PC-9 (cell line): ENCODE measurements at regions not wholly inside any gene's neighbourhood (a gene's known extent, or its start where the extent isn't known, plus 50 kb on each side); places are given as distances from the start of the nearest gene placed in this dataset.

ENCODE experiments used
- BruUV-seq: library from RNA; stranded (reverse); fragments of 400-500 nt; replicated peaks from 2 replicates; lab custom pipeline; 2021; lab: Mats Ljungman, UMichigan
- CTCF ChIA-PET: fragments of 300-600 bp; sonication (Branson Sonifier 250); formaldehyde crosslinking; loops from one replicate; lab custom pipeline; 2022; ENCODE audit warnings: antibody characterized with exemption; lab: Charles Lee
- POLR2A ChIA-PET: fragments of 300-600 bp; sonication (Branson Sonifier 250); formaldehyde crosslinking; loops from one replicate; lab custom pipeline; 2022; ENCODE audit warnings: antibody characterized with exemption; ENCODE audit not compliant: unreplicated experiment; lab: Charles Lee
- DNase-seq, 2 experiments: peaks; one replicate each; pipeline versions ENCODE4 v3.0.0 to v3.0.0-alpha.2; 2015 to 2022; ENCODE audit warnings: mixed read lengths in 1 of 2
- H2AFZ ChIP-seq: fragments of 200-600 bp; sonication (generic); 2 replicates; pipeline ENCODE4 v1.8.1; 2017; ENCODE audit warnings: antibody characterized with exemption
- H3F3A ChIP-seq: fragments of 200-600 bp; sonication (generic); 2 replicates; pipeline ENCODE4 v1.8.1; 2017; ENCODE audit warnings: antibody characterized with exemption, mild to moderate bottlenecking, low read depth; ENCODE audit not compliant: insufficient read depth
- H3K27ac ChIP-seq: fragments of 200-600 bp; sonication (generic); 2 replicates; pipeline ENCODE4 v1.6.1; 2016; ENCODE audit warnings: mixed run types
- H3K27me3 ChIP-seq: fragments of 200-600 bp; sonication (generic); 2 replicates; pipeline ENCODE4 v1.6.1; 2016; ENCODE audit warnings: low read depth, mixed run types; ENCODE audit not compliant: insufficient read depth
- H3K36me3 ChIP-seq: fragments of 200-600 bp; sonication (generic); 2 replicates; pipeline ENCODE4 v1.6.1; 2016; ENCODE audit warnings: low read depth, mixed run types
- H3K4me1 ChIP-seq: fragments of 200-600 bp; sonication (generic); replicated peaks from 2 replicates; pipeline ENCODE4 v1.6.1; 2016; ENCODE audit warnings: mixed run types; ENCODE audit not compliant: insufficient read depth
- H3K4me2 ChIP-seq: fragments of 200-600 bp; sonication (generic); 2 replicates; pipeline ENCODE4 v1.6.1; 2017; ENCODE audit warnings: mixed run types
- H3K4me3 ChIP-seq: fragments of 200-600 bp; sonication (generic); 2 replicates; pipeline ENCODE4 v1.6.1; 2016; ENCODE audit warnings: mixed run types
- H3K79me2 ChIP-seq: fragments of 200-600 bp; sonication (generic); 2 replicates; pipeline ENCODE4 v1.6.1; 2017; ENCODE audit warnings: low read depth, mixed run types
- H3K9me2 ChIP-seq: fragments of 200-600 bp; sonication (generic); 2 replicates; pipeline ENCODE4 v1.8.1; 2017; ENCODE audit warnings: mild to moderate bottlenecking; ENCODE audit not compliant: insufficient read depth
- H3K9me3 ChIP-seq: fragments of 200-600 bp; sonication (generic); 2 replicates; pipeline ENCODE4 v1.8.1; 2016; ENCODE audit warnings: low read depth; ENCODE audit not compliant: insufficient read depth
- H4K20me1 ChIP-seq: fragments of 200-600 bp; sonication (generic); 2 replicates; pipeline ENCODE4 v1.8.1; 2017; ENCODE audit not compliant: insufficient read depth
- CTCF ChIP-seq: fragments of 200-600 bp; sonication (generic); conservative IDR thresholded peaks from 2 replicates; pipeline ENCODE4 v1.6.1; 2017; ENCODE audit warnings: mixed run types, antibody characterized with exemption, mild to moderate bottlenecking, moderate library complexity
- EZH2 ChIP-seq: fragments of 200-600 bp; sonication (generic); IDR thresholded peaks from 2 replicates; pipeline ENCODE4 v1.8.0; 2017; ENCODE audit warnings: antibody characterized with exemption, low read depth
- intact Hi-C: fragments of 100-400 bp; cut with micrococcal nuclease; formaldehyde crosslinking; loops from one replicate; pipeline ENCODE4 v1.10.0; 2022; ENCODE audit not compliant: unreplicated experiment

- no peaks in the 10 kb centered on the region for H3K27me3 ChIP-seq
- no peaks in the 10 kb centered on the region for H3K4me1 ChIP-seq
- ChIA-PET CTCF (no interaction called here), POLR2A (no interaction called here)
- H2AFZ ChIP-seq: no peak overlapping the region
- no peaks in the 10 kb centered on the region for H3K36me3 ChIP-seq
- no TSS peak for BruUV-seq
- TF ChIP-seq CTCF: no peak
- TF ChIP-seq EZH2: no peak
- H3K9me2 ChIP-seq: no peaks in the 10 kb centered on the region
- no peak overlapping the region for H3K27ac ChIP-seq
- no peaks in the 10 kb centered on the region for H3K79me2 ChIP-seq
- intact Hi-C loops: no loop called here
- no peak for DNase-seq
- H3K4me2 ChIP-seq: no peak overlapping the region
- no peaks in the 10 kb centered on the region for H4K20me1 ChIP-seq
- no peak overlapping the region for H3K4me3 ChIP-seq
- H3K9me3 ChIP-seq: no peaks in the 10 kb centered on the region
- no peaks in the 10 kb centered on the region for H3F3A ChIP-seq
These were observed 72.0 kb upstream of the GORAB start for GRCh38 chr1:170460001-170460400.

- no TSS peak for BruUV-seq
- H3F3A ChIP-seq: no peaks in the 10 kb centered on the region
- no peaks in the 10 kb centered on the region for H3K27me3 ChIP-seq
- H3K27ac ChIP-seq: no peak overlapping the region
- H3K9me2 ChIP-seq: no peaks in the 10 kb centered on the region
- no peaks in the 10 kb centered on the region for H3K9me3 ChIP-seq
- TF ChIP-seq CTCF (no peak), EZH2 (no peak)
- H2AFZ ChIP-seq: no peak overlapping the region
- no peaks in the 10 kb centered on the region for H3K79me2 ChIP-seq
- no peaks in the 10 kb centered on the region for H3K36me3 ChIP-seq
- DNase-seq: no peak
- ChIA-PET POLR2A (no interaction called here), CTCF (no interaction called here)
- no peaks in the 10 kb centered on the region for H4K20me1 ChIP-seq
- H3K4me1 ChIP-seq: no peaks in the 10 kb centered on the region
- intact Hi-C loops: no loop called here
- no peak overlapping the region for H3K4me3 ChIP-seq
- H3K4me2 ChIP-seq: no peak overlapping the region
These were observed 71.4 kb upstream of the GORAB start for GRCh38 chr1:170460414-170461155.

GRCh38 chr1:170461291-170461747 lies 70.6 kb upstream of the GORAB start:
- no TSS peak for BruUV-seq
- intact Hi-C loops: no loop called here
- Histone ChIP-seq H3K9me2 (no peaks in the 10 kb centered on the region), H3K27me3 (no peaks in the 10 kb centered on the region), H3K4me3 (no peak overlapping the region), H3K4me2 (no peak overlapping the region), H3K4me1 (no peaks in the 10 kb centered on the region), H3K9me3 (no peaks in the 10 kb centered on the region), H3K36me3 (no peaks in the 10 kb centered on the region), H3K27ac (no peak overlapping the region), H2AFZ (no peak overlapping the region), H3K79me2 (no peaks in the 10 kb centered on the region), H4K20me1 (no peaks in the 10 kb centered on the region), H3F3A (no peaks in the 10 kb centered on the region)
- no peak for DNase-seq
- ChIA-PET POLR2A (no interaction called here), CTCF (no interaction called here)
- TF ChIP-seq EZH2 (no peak), CTCF (no peak)
